Testis (tissue), 2 donors: ENCODE measurements at regions not wholly inside any gene's neighbourhood (a gene's known extent, or its start where the extent isn't known, plus 50 kb on each side); places are given as distances from the start of the nearest gene placed in this dataset.

ENCODE experiments used
- CTCF ChIP-seq, 3 experiments: fragments of 450-650 bp in 2 of 3; fragments of 200-600 bp in 1 of 3; sonication (generic) in 1 of 3; IDR thresholded peaks; one replicate each; pipeline ENCODE4 v1.5.1; 2016 to 2019; ENCODE audit warnings: antibody characterized with exemption in 3 of 3, mild to moderate bottlenecking in 2 of 3, moderate library complexity in 1 of 3
- POLR2A ChIP-seq: fragments of 450-650 bp; IDR thresholded peaks from one replicate; pipeline ENCODE4 v1.6.1; 2017; ENCODE audit warnings: antibody characterized with exemption, mild to moderate bottlenecking, moderate library complexity

- TF ChIP-seq CTCF (IDR thresholded peaks at IDR 0.05) (no peak), POLR2A (no peak)
Observed at GRCh38 chr4:94126669-94127068, 81.0 kb upstream of the SMARCAD1 start.
